ENCODE measurements at regions not wholly inside any gene's neighbourhood (a gene's known extent, or its start where the extent isn't known, plus 50 kb on each side); places are given as distances from the start of the nearest gene placed in this dataset.
"Not testable (repeated sequence)": the region's sequence is repeated elsewhere in the genome, so short reads cannot be mapped to it uniquely, and the experiment has no call there.

- H3K79me2 ChIP-seq = no peaks in the 10 kb centered on the region
- TF ChIP-seq EZH2 (IDR thresholded peaks at IDR 0.05; ENCODE audit: borderline replicate concordance) (no peak), CTCF (IDR thresholded peaks at IDR 0.05; ENCODE audit: poor library complexity) (no peak), EZH2phosphoT487 (IDR thresholded peaks at IDR 0.05; ENCODE audit: low read depth, severe bottlenecking, unreplicated experiment) (no peak)
- no peaks in the 10 kb centered on the region for H3K27me3 ChIP-seq
- no peaks in the 10 kb centered on the region for H3K9me3 ChIP-seq (ENCODE audit: low read depth)
- DNase-seq (ENCODE audit: low spot score) = no peak
- no peaks in the 10 kb centered on the region for H3K9me2 ChIP-seq (replicated peaks; ENCODE audit: insufficient read depth)
- no peak overlapping the region for H3K4me3 ChIP-seq
- no peaks in the 10 kb centered on the region for H3K4me1 ChIP-seq (ENCODE audit: insufficient read depth)
- WGBS (ENCODE audit: low lambda C conversion rate, missing lambda C conversion rate) = 91% methylated on average over 4 of the region's 4 CpGs
- H2AFZ ChIP-seq = no peak overlapping the region
- no peak overlapping the region for H3K4me2 ChIP-seq
- H3K27ac ChIP-seq = no peak overlapping the region
- H3K36me3 ChIP-seq (replicated peaks; ENCODE audit: insufficient read depth, low read depth) = no peaks in the 10 kb centered on the region
- no peaks in the 10 kb centered on the region for H4K20me1 ChIP-seq (ENCODE audit: insufficient read depth, poor library complexity, severe bottlenecking)
These were observed 660.1 kb upstream of the CBLB start for GRCh38 chr3:106528932-106529331.

GRCh38 chr3:106529738-106530137, 660.9 kb upstream of the CBLB start:
- TF ChIP-seq EZH2 (IDR thresholded peaks at IDR 0.05; ENCODE audit: borderline replicate concordance) = no peak
- no peak for TF ChIP-seq CTCF (IDR thresholded peaks at IDR 0.05; ENCODE audit: poor library complexity)
- TF ChIP-seq EZH2phosphoT487 (IDR thresholded peaks at IDR 0.05; ENCODE audit: low read depth, severe bottlenecking, unreplicated experiment) = no peak
- no peaks in the 10 kb centered on the region for H3K36me3 ChIP-seq (replicated peaks; ENCODE audit: insufficient read depth, low read depth)
- H3K4me3 ChIP-seq = no peak overlapping the region
- H3K79me2 ChIP-seq = no peaks in the 10 kb centered on the region
- no peak for DNase-seq (ENCODE audit: low spot score)
- no peaks in the 10 kb centered on the region for H3K4me1 ChIP-seq (ENCODE audit: insufficient read depth)
- no peaks in the 10 kb centered on the region for H3K9me2 ChIP-seq (replicated peaks; ENCODE audit: insufficient read depth)
- H4K20me1 ChIP-seq (ENCODE audit: insufficient read depth, poor library complexity, severe bottlenecking) = no peaks in the 10 kb centered on the region
- H3K27ac ChIP-seq = no peak overlapping the region
- H3K4me2 ChIP-seq = no peak overlapping the region
- no peaks in the 10 kb centered on the region for H3K27me3 ChIP-seq
- H3K9me3 ChIP-seq (ENCODE audit: low read depth) = no peaks in the 10 kb centered on the region
- no peak overlapping the region for H2AFZ ChIP-seq

DNA sequence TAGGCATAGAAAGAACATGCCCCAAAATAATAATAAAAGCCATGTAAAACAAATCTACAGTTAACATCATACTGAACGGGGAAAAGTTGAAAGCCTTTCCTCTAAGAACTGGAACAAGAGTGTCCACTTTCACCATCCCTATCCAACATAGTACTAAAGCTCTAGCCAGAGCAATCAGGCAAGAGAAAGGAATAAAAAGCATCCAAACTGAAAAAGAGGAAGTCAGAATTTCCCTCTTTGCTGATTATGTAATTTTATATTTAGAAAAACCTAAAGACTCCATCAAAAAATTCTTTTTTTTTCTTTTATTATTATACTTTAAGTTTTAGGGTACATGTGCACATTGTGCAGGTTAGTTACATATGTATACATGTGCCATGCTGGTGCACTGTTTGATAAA, 661.6 kb upstream of the CBLB start:
- H3K9me3 ChIP-seq (ENCODE audit: low read depth) = no peaks in the 10 kb centered on the region
- H3K36me3 ChIP-seq (replicated peaks; ENCODE audit: insufficient read depth, low read depth) = no peaks in the 10 kb centered on the region
- no peaks in the 10 kb centered on the region for H3K79me2 ChIP-seq
- DNase-seq (ENCODE audit: low spot score) = no peak
- H3K9me2 ChIP-seq (replicated peaks; ENCODE audit: insufficient read depth) = no peaks in the 10 kb centered on the region
- no peak overlapping the region for H3K27ac ChIP-seq
- 74% methylated on average over 1 of the region's 1 CpG for WGBS (ENCODE audit: low lambda C conversion rate, missing lambda C conversion rate)
- no peak overlapping the region for H2AFZ ChIP-seq
- H3K4me1 ChIP-seq (ENCODE audit: insufficient read depth) = no peaks in the 10 kb centered on the region
- no peak overlapping the region for H3K4me3 ChIP-seq
- no peak overlapping the region for H3K4me2 ChIP-seq
- H4K20me1 ChIP-seq (ENCODE audit: insufficient read depth, poor library complexity, severe bottlenecking) = no peaks in the 10 kb centered on the region
- TF ChIP-seq CTCF (IDR thresholded peaks at IDR 0.05; ENCODE audit: poor library complexity) (no peak), EZH2phosphoT487 (IDR thresholded peaks at IDR 0.05; ENCODE audit: low read depth, severe bottlenecking, unreplicated experiment) (no peak)
- H3K27me3 ChIP-seq = no peaks in the 10 kb centered on the region

GRCh38 chr3:106531771-106532329, 663.0 kb upstream of the CBLB start:
- not testable (repeated sequence) for H2AFZ ChIP-seq
- WGBS (ENCODE audit: low lambda C conversion rate, missing lambda C conversion rate) = 87% methylated on average over 5 of the region's 5 CpGs

More at GRCh38 chr3:106531771-106532329, 663.0 kb upstream of the CBLB start:
- not testable (repeated sequence) for H3K9me2 ChIP-seq (replicated peaks; ENCODE audit: insufficient read depth); H3K79me2 ChIP-seq; H3K4me1 ChIP-seq (ENCODE audit: insufficient read depth); H3K27me3 ChIP-seq; H3K4me3 ChIP-seq; H3K4me2 ChIP-seq; H3K9me3 ChIP-seq (ENCODE audit: low read depth); H3K36me3 ChIP-seq (replicated peaks; ENCODE audit: insufficient read depth, low read depth); DNase-seq (ENCODE audit: low spot score); H3K27ac ChIP-seq; H4K20me1 ChIP-seq (ENCODE audit: insufficient read depth, poor library complexity, severe bottlenecking)
